ENCODE measurements at regions not wholly inside any gene's neighbourhood (a gene's known extent, or its start where the extent isn't known, plus 50 kb on each side); places are given as distances from the start of the nearest gene placed in this dataset.

GRCh38 chr12:40431169-40431568 is 206.4 kb downstream of the LRRK2 start:
- intact Hi-C loops (cut with DNase I), result no loop called here

DNA sequence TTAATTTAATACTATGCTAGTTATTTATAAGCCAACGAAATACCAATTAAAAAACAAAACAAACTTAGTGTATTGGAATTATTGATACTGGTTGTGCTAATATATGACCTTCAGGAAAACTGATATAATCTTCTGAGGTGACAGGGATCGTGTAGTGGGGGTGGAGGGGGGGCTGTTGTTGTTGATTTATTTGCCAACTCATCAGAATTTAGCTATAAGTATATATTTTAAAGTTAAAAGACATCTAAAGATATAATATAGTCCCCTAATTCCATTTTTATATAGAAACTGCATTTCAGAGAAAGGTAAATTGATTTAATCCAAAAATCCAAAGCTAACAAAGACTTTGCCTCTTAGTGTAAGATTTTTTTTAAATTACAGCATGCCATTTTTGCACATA is 210.5 kb downstream of the LRRK2 start:
- no peaks in the 10 kb centered on the region for H3K4me1 ChIP-seq
- no peaks in the 10 kb centered on the region for H3K36me3 ChIP-seq
- no peaks in the 10 kb centered on the region for H3K27me3 ChIP-seq
- H3K4me3 ChIP-seq, result no peak overlapping the region
- DNase-seq (no peak), ATAC-seq (no peak)
- intact Hi-C loops (cut with DNase I), result no loop called here
- H3K27ac ChIP-seq, result no peak overlapping the region
- no peaks in the 10 kb centered on the region for H3K9me3 ChIP-seq
- TF ChIP-seq, protein P1, sequence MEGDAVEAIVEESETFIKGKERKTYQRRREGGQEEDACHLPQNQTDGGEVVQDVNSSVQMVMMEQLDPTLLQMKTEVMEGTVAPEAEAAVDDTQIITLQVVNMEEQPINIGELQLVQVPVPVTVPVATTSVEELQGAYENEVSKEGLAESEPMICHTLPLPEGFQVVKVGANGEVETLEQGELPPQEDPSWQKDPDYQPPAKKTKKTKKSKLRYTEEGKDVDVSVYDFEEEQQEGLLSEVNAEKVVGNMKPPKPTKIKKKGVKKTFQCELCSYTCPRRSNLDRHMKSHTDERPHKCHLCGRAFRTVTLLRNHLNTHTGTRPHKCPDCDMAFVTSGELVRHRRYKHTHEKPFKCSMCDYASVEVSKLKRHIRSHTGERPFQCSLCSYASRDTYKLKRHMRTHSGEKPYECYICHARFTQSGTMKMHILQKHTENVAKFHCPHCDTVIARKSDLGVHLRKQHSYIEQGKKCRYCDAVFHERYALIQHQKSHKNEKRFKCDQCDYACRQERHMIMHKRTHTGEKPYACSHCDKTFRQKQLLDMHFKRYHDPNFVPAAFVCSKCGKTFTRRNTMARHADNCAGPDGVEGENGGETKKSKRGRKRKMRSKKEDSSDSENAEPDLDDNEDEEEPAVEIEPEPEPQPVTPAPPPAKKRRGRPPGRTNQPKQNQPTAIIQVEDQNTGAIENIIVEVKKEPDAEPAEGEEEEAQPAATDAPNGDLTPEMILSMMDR (IDR thresholded peaks at IDR 0.05), result no peak

More at GRCh38 chr12:40431169-40431568, 206.4 kb downstream of the LRRK2 start:
- no peaks in the 10 kb centered on the region for H3K27me3 ChIP-seq
- H3K9me3 ChIP-seq, result no peaks in the 10 kb centered on the region
- ATAC-seq, result no peak
- no peak for DNase-seq
- no peak overlapping the region for H3K4me3 ChIP-seq
- TF ChIP-seq, protein P1 (IDR thresholded peaks at IDR 0.05), result no peak
- no peaks in the 10 kb centered on the region for H3K36me3 ChIP-seq
- H3K4me1 ChIP-seq, result no peaks in the 10 kb centered on the region
- H3K27ac ChIP-seq, result no peak overlapping the region

GRCh38 chr12:40435951-40436350 is 211.2 kb downstream of the LRRK2 start:
- ATAC-seq, result no peak

DNA sequence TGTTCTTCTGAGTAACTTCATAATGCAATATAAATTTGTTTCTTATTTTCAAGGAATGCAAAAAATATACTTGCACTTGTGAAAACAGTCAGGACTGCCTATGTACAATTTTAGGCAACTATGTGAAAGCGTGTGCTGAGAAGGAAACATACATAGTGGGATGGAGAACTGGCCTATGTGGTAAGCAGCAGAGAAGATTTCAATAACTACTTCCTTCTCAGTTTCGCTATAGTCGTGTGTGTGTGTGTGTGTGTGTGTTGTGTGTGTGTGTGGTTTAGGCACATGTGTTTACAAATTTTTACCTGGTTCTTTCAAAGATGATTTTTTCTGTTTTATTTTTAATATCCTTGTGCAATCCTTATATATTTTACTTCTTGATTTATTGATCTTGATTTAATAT is 211.8 kb downstream of the LRRK2 start:
- intact Hi-C loops (cut with DNase I), result no loop called here
- Histone ChIP-seq H3K27me3 (no peaks in the 10 kb centered on the region), H3K27ac (no peak overlapping the region), H3K4me1 (no peaks in the 10 kb centered on the region), H3K36me3 (no peaks in the 10 kb centered on the region), H3K4me3 (no peak overlapping the region), H3K9me3 (no peaks in the 10 kb centered on the region)
- ATAC-seq, result no peak
- TF ChIP-seq, protein P1 (IDR thresholded peaks at IDR 0.05), result no peak
- no peak for DNase-seq

More at GRCh38 chr12:40435951-40436350, 211.2 kb downstream of the LRRK2 start:
- Histone ChIP-seq H3K4me3 (no peak overlapping the region), H3K27ac (no peak overlapping the region), H3K36me3 (no peaks in the 10 kb centered on the region), H3K27me3 (no peaks in the 10 kb centered on the region), H3K4me1 (no peaks in the 10 kb centered on the region), H3K9me3 (no peaks in the 10 kb centered on the region)
- TF ChIP-seq, protein P1 (IDR thresholded peaks at IDR 0.05), result no peak
- DNase-seq, result no peak
- intact Hi-C loops (cut with DNase I), result no loop called here

DNA sequence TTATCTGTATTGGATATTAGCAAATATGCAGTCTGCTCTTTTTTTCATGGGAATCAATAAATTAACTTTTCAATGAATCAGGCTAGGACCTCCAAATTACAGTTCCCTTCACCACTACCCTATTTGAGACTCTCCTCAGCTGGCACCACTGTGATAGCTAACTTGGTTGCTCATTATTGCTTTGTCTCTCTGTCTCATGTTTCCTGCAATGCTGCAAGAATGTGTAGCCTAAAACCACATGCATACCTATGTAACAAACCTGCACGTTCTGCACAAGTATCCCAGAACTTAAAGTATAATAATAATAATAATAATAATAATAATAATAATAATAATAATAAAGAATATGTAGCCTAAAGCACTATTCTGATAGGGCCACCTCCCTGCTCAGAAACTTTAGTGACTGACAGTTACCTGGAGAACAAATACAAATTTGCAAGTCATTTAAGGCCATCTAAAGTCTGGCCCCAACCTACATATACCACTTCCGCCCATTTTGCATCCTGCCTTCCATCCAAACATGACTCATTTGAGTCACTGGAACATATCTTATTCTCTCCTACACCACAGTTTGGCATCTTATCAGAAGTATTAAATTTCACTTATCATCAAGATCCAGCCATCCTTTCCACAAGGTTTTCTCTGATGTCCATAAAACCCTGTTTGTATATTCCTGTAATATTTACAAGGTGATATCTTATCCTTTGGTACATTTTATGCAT is 215.1 kb downstream of the LRRK2 start:
- TF ChIP-seq, protein P1 (IDR thresholded peaks at IDR 0.05), result no peak
- no peak for DNase-seq
- Histone ChIP-seq H3K36me3 (no peaks in the 10 kb centered on the region), H3K4me3 (no peak overlapping the region), H3K9me3 (no peaks in the 10 kb centered on the region), H3K4me1 (no peaks in the 10 kb centered on the region), H3K27ac (no peak overlapping the region), H3K27me3 (no peaks in the 10 kb centered on the region)
- no peak for ATAC-seq
- intact Hi-C loops (cut with DNase I), result no loop called here
